Activated CD8-positive, alpha-beta memory T cell treated with anti-CD3 and anti-CD28 coated beads, Interleukin-2, amount 50 U/mL, for 48 hours (primary cell): ENCODE measurements at regions not wholly inside any gene's neighbourhood (a gene's known extent, or its start where the extent isn't known, plus 50 kb on each side); places are given as distances from the start of the nearest gene placed in this dataset.

Experiments used
- DNase-seq: peaks from one replicate; pipeline ENCODE4 v3.0.0-alpha.2; 2020

DNA sequence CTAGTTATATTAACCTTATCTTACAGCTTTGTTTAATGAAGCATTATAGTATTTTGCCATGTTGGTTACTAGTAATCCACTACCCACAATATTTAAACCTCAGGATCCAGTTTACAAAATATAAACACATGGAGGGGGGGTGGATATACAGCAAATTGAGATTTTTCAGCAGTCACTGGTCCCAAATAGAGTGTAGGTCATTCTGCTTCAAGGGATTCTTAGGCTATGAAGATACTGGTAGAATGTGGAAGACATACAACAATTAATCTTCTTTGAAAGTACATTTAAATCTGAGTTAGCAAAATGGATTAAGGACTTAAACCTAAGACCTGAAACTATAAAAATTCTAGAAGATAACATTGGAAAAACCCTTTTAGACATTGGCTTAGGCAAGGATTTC is 569.6 kb downstream of the ZNF674 start:
- DNase-seq = no peak

DNA sequence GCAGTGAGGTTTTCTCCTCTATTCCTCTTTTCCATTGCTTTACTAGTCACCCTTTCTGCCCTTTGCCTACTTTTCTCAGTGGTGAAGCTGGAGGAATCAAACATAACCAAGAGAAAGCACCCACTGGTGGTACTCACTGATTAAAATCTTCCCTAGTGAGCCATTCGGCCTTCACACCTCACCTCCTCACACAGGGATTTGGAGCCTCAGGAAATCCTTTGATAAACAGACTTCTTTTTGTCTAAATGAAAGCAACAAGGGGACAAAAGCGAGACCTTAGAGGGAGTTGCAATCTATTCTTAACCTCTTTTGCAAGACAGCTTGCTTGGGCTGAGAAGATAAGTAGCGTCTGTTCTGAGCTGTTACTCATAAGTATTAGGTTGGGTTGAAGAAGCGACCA is 572.6 kb downstream of the ZNF674 start:
- no peak for DNase-seq

DNA sequence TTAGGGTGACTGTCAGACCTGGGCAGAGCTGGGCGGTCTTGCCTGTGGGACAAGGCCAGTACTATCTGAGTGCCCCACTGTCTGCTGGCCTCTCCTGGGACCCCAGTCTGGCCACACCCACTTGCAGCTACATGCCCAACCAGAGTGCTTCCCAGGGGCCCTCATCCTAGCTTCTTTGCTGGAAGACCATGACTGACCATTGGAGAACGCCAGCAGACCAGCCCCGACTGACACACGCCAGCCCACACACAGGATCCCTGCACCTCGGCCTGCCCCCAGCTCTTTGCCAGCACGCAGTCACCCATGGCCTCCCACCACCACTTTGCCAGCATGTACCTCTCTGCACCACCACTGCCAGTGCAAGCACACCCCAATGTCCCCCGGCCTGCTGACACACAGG is 585.7 kb downstream of the ZNF674 start:
- DNase-seq = no peak

DNA sequence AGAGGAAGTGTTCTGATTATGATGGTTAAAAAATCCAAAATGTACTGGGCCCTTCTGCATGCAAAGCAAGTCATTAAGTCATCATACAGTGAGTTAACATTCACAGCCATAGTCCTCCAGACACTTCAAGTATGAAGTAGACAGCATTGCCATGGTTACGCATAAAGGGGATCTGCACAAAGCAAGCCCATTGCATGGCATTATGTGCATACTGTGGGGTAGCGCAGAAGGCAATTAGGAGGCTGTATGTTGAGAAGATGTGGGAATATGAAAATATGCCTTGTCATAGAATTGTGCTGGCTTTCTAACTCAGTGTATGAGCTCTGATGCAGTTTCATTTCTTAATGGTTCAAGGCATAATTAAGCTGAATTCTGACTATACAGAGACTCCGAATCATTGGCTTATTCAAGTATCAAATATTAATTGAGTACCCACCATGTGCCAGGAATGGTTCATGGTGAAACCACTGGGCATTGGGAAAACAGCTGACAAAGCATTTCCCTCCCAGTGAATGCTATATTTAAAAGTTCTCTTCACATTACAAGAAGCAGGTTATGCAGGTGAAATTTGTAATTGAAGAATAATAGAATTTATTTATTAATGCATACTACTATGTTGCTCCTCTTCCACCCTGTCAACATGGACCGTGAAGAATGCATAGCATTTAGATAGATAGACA is 588.9 kb downstream of the ZNF674 start:
- no peak for DNase-seq

DNA sequence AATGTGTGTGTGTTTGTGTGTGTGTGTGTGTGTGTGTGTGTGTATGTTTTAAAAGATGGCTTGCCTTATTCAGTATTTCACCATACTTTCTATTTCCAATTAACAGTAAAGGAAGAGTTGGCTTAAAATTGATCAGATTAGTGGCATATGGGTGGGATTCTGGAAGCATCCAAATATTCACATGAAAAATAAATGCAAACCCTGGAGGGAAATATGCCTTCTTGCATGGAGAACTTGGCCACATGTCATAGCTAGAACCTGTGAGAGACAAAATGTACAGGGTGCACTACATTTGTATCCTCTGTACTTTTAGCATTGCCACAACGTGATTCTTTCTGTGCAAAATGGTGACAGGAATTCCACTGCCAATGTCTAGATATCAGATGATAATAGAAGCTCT is 589.6 kb downstream of the ZNF674 start:
- DNase-seq = no peak

DNA sequence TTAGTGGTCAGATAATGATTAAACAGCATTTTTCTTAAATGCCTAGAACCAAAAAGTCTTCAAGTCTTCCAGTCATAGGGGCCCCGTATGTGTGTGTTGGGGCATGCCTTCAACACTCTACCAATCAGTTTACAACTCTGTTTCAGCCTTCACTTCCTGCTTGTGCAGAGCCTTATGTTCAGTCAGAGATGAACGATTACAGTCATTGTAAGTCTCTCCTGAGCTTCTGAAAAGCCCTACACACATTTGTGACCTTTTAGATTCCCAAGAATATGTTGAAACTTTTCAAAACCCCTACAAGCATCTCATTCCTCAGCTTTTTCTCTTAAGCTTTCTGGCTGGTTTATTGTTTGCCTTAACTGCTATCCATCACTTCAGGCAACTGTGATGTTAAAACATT is 591.2 kb downstream of the ZNF674 start:
- DNase-seq = no peak

DNA sequence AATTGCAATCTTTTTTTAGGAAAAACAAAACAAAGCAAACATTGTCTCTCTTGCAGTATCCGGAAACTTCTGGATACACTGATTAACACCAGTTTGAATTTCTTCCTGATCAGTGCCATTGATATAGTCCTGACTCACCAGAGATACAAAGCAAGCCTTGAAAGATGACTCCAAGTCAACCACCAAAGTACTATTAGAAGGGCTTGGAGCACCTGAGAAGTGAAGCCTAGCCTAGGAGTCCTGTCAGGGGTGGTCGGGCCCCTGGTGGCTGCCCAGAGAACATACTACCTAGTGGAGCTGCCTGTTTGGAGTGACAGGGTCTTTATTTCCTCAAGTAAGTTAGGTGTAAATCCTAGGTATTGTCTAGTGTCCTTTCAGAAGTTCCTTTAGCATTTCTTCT is 593.2 kb downstream of the ZNF674 start:
- DNase-seq = no peak

DNA sequence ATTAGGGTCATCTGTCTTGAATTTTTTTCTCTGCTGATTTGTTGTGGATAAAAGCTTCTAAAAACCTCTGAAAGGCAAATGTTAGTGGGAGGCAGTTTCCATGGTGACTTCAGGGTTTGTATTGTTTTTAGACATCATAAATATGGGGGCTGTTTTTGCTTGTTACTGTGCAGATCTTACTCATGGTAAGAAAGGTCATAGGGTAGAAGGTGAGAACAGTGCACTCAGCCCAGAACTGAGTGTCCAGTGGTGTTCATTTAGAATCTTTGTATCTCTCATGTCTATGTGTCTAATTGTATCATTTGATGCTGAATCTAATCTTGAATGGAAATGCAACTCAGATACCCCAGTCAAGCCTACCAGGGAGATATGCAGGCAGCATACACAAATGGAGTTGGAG is 609.8 kb downstream of the ZNF674 start:
- no peak for DNase-seq

DNA sequence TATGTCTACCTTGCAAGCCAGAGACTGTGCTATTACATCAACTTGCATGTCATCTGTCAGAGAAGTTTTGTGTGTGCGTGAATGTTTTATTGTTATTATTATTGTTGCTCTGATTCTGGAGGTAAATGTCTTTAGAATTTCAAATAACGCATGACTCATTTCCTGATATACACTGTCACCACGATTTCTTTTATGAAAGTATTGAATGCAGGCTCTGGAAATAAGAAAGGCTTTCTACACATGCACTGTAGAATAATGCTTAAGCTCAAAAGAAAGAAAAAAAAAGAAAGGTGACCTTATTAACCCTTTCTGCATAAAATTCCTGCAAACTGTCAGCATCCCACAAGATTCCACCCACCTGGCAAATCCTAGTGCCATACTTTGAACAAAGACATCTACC is 632.9 kb downstream of the ZNF674 start:
- no peak for DNase-seq

DNA sequence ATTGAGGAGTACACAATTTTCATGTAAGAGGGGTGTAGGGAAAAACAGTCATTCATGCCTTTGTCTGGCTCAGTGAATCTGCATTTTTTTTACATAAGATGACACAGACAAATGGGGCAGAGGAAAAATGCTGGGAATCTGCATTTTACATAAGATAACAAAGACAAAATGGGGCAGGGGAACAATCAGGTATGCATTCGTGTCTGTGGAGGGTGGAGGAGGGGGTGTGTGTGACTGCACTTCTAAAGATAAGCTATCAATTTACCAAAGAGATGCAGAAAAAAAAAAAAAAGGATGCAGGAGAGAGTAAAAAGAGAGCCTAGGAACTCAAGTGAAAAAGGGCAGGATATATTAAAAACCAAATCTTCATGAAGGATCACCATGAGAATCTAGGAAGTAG is 637.4 kb downstream of the ZNF674 start:
- DNase-seq = no peak

DNA sequence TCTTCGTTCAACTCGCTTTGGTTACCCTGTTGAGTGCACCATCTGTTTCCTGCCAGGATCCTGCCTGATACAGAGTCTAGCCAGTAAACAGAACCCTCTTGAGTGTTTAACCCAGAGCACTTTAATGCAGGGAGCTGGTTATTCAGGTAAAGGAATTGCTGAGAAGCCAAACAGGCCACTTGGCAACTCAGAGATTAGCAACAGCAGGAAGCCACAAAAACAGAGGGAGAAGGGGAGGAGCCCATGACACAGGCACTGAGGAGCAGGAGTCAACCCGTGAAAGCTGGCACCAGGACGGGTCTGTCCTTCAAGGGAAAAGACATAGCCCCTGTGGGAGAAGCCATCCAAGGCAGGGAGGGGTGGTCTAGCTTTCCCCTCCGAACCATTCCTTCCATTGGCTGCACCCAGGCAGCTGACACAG is 641.4 kb downstream of the ZNF674 start:
- no peak for DNase-seq

DNA sequence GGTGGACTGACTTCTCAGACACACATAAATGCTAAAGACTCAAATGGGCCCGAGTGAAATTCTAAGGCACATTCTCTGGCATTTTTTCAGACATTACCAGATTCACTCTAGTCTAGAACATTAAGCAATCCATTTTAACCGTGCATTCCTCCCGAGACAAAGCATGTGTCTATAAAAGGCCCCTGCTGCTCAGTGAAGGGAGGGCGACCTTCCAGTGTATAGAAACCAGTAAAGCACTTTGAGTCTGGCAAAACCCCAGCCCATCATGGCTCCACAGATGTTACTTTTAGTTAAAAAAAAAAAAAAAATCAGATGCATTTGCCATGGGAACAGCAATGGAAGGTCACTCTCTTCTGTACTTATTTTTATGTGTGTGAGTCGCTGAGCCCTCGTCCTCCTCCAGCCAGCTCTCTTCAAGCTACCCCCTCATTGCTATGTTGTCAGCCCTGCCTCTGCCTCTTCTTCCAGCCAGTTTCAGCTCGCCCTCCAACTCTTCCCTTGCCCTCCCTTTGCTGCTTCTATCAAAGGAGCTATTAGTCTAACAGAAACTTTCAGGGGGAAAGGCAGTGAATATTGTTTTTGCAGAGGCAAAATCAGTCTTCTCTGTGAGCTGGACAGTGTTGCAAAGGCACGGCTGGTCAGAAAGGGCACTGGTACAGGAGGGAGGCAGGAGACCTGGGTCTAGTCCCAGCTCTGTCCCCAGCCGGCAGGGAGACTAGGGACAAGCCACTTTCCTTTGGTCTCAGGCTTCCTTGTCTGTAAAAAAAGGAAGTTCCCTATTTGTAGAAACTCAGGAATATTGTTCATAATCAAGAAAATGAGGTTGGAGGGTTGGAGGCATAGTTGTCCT is 644.2 kb downstream of the ZNF674 start:
- no peak for DNase-seq

DNA sequence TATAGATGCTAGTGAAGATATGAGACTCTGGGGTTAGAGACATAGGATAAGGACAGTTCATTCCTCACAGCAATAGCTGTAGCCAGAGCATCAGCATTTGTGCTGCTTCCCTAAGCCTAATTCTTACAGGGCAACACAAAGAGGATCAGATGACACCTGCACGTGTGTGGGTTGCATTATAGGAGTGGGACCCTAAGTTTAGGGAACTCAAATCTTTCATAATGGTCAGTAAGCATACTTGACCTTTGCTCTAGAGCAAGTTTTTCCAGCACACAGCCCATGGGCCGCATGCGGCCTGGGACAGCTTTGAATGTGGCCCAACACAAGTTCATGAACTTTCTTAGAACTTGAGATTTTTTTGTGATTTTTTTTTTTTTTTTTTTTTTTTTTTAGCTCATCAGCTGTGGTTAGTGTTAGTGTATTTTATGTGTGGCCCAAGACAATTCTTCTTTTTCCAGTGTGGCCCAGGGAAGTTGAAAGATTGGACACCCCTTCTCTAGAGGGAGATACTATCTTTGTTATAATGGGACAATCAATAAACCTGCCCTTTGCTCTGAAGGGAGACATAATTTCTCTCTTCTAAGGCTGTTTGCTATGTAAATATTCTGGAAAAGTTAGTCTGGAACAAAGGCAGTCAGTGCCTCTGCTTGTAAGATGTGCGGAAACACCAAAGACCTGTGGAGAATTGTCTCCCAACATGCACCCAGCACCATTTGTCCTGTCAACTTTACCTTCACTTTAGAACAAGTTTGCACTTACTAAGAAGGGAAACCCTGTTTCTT is 650.2 kb downstream of the ZNF674 start:
- no peak for DNase-seq

DNA sequence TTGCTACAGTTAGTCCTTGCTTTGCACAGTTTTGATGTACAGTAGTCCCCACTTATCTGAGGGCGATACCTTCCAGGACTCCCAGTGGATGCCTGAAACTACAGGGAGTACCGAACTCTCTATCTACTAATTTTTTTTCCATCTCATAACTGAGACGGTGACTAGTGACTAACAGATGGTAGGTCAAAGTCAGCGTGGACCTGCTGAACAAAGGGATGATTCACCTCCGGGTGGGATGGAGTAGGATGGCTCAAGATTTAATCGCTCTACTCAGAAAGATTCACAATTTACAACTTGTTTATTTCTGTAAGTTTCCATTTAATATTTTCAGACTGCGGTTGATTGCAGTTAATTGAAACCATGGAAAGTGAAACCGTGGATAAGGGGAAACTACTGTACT is 655.8 kb downstream of the ZNF674 start:
- no peak for DNase-seq

DNA sequence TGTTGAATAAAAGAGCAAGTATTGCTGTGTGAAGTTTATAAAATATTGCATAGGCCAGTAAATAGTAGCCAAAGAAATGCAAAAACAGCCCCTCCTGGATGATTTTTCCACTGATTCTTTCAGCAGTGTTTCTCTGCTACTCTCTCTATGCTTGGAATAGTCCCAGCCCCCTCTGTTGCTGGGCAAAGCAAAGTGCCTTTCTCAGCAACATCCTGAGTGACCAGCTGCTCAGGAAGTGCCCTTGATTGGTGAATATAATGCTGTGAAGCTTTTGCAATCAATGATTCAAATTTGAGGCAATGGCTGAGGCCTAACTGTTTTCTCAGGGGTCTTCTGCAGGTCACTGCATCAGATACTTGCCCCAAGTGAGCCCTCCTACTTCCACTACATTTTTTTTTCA is 656.7 kb downstream of the ZNF674 start:
- no peak for DNase-seq

DNA sequence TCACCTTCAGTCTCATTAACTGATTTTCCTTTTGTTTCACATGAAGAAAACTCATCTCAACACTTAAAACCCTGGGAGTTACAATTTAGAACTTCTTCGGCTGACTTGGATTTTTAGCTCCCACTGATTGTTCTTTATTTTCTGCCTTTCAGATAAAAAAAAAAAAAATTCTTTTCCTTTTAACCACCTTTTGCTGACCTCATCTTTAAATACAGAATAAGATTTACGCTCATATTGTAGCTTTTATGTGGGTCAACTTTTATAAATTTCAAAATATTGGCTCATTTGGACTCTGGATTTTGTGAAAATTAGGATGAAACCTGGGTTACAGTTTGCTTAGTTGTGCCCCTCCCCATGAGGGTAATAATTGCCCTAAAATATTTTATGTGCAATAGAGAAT is 659.3 kb downstream of the ZNF674 start:
- DNase-seq = no peak

DNA sequence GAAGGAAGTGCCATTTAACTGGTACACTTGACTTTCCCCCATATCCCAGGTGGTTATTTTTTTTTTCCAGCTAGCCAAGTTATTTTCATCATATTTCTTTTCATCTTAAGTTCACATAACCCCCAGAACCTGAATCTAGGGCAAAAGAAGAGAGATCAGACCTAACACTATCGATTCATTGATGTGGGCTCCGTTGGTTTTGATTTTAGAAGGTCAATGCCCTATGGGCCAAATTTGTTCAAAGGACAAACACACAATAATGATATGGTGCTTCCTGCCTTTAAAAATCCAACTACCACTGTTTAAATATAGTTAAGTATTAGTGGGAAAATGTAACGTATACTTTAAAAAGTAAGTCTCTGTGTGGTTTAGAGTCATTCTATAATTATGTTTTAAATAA is 665.7 kb downstream of the ZNF674 start:
- DNase-seq = no peak

DNA sequence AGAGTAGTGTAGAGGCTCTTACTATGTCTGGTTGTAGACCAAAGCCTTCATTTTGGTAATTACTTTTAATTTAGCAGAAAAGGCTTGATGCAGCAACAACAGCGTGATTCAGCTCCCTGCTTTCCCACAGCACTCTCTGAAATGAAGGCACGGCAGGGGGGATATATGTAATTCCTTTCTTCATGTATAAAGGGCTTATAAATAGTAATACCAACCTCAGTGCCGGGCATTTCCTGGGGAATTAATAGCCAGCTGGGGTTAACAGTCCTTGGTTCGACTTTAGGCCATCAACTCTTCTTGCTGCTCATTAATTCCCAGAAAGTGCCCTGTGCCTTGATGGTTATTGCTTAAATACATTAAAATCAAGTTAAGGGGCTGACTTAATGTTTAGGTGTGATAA is 669.0 kb downstream of the ZNF674 start:
- no peak for DNase-seq

DNA sequence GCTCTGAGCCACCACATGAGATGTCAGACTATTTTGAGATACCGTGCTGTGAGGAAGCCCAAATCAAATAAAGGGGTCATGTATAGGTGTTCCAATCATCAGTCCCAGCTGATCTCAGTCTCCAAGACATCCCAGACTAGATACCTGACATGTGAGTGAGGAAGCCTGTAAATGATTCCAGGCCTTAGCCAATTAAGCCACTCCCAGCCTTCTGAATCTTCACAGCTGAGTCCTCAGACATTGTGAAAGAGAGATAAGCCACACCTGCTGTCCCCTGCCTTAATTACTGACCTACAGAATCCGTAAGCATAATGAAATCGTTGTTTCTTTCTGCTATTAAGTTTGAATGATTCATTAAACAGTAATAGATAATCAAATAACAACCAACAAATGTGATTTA is 671.4 kb downstream of the ZNF674 start:
- DNase-seq = no peak

DNA sequence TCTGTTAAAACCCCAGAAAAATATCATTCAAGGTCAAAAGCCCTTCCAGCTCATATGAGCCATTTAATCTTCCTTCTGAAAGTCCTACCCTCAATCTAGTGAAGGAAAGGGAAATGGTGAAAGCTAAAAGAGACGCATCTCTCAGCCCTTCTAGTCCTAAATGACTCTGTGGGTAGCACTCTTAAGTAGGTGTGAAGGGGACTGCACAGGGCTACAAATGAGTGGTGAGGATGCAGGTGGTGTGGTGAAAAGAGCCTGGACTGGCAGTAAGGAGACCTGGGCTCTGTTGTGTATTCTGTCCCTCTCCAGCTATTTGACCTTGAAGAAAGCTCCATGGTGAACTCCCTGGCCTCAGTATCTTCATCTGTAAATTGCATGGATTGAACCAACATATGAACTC is 671.8 kb upstream of the DIPK2B start:
- no peak for DNase-seq

DNA sequence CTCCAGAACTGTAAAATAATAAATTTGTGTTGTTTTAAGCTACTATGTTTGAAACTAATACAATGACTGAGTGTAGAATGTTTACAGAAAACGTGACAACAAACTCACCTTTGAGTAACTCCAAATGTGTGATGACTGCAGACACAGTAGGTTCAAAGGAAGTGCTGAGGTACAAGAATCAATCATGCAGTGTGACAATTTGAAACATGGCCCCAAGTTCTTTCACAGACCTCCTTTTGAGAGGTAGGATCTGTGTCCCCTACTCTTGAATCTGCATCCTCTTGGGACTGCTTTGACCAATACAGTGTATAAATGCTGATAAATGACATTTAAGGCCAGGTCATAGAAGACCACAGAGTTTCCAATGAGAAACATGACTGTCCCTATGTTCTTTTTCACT is 667.7 kb upstream of the DIPK2B start:
- DNase-seq = no peak

DNA sequence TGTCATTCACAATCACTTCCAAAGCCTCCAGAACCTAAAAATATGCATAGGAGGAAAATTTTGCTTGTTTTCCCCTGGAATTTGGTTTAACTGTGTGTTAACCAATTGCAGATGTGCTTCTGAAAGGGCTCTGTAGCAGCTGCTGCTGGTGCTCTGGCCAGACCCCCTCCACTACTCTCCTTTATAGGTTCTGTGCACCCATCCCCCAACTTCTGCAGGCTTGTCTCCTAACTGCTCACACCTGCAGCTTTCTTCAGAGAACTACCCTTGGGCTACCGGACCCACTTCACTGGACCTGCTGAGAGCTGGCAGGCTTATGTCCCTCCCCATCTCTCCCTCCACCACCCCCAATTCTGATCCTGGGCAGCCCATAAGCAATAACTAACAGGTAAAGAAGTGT is 662.1 kb upstream of the DIPK2B start:
- DNase-seq = no peak

DNA sequence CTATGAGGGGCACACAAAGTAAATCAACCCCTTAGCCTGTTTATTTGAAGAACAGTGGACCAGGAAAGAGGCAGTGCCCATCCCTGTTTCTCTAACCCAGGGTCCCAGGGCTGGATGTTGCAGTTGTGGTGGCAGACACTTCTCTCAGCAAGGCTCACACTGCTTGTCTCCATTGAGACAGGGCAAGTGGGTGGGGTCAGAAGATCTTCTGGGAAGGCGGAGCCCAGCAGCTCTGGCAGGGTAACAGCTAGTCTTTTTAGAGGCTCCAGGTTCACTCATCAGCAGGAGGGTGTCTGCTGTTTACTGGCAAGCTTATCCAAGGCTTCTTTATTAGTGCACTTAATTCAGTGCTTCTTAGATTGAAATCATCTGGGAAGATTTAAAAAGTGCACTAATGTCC is 659.8 kb upstream of the DIPK2B start:
- no peak for DNase-seq

DNA sequence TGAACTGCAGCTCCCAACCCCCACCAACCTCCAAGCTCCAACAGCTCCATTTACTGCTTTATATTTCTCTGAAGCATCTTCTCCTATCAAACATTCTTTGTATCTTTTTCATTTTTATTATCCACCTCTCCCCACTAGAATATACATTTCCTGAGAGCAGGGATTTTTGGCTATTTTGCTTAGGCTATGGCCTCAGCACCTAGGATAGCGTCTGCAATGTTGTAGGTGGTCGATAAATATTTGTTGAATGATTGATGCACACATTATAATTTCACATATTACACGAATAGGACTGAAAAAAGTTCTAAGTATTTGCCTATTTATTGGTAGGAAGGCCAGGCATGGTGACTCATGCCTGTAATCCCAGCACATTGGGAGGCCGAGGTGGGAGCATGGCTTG is 658.7 kb upstream of the DIPK2B start:
- DNase-seq = no peak
